ENCODE measurements at regions not wholly inside any gene's neighbourhood (a gene's known extent, or its start where the extent isn't known, plus 50 kb on each side); places are given as distances from the start of the nearest gene placed in this dataset.

DNA sequence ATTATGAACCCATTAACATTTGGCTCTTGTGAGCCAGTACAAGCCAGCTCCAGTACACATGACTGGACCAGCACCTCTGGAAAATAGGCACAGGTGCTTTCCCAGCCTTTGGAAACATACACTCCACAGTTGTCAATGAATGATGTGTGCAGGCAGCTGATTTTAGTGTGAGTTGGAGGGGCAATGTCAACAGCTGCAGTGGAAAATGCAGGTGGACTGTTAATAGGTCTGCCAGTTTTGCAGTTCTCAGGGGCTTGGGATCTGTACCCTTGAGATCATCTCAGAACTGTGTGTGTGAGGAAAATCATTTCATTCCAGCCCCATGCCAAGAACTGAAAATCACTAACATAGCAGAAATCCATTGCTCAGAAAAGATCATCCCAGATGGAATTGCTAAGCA lies 81.7 kb upstream of the CHRDL1 start:
- Histone ChIP-seq H3K4me3 (ENCODE audit: low read depth, low read length) (no peak overlapping the region), H3K36me3 (ENCODE audit: control insufficient read depth, insufficient read depth, low read length) (no peaks in the 10 kb centered on the region), H3K27me3 (replicated peaks; ENCODE audit: control insufficient read depth, insufficient read depth, low read length) (no peaks in the 10 kb centered on the region), H3K9me3 (no peaks in the 10 kb centered on the region), H3K4me1 (no peaks in the 10 kb centered on the region)
- Mint-ChIP-seq H3K4me3 (ENCODE audit: unreplicated experiment) (no peak overlapping the region), H3K36me3 (ENCODE audit: insufficient read depth, unreplicated experiment) (no peaks in the 10 kb centered on the region), H3K4me1 (ENCODE audit: low read depth, unreplicated experiment) (no peaks in the 10 kb centered on the region), H3K27ac (ENCODE audit: unreplicated experiment) (no peak overlapping the region), H3K27me3 (ENCODE audit: insufficient read depth, unreplicated experiment) (no peaks in the 10 kb centered on the region), H3K9me3 (ENCODE audit: unreplicated experiment) (no peaks in the 10 kb centered on the region)
- ChIA-PET POLR2A (no interaction called here), CTCF (no interaction called here)
- intact Hi-C loops (cut with micrococcal nuclease; ENCODE audit: unreplicated experiment), result no loop called here
- no peak for DNase-seq
- TF ChIP-seq, protein P1, sequence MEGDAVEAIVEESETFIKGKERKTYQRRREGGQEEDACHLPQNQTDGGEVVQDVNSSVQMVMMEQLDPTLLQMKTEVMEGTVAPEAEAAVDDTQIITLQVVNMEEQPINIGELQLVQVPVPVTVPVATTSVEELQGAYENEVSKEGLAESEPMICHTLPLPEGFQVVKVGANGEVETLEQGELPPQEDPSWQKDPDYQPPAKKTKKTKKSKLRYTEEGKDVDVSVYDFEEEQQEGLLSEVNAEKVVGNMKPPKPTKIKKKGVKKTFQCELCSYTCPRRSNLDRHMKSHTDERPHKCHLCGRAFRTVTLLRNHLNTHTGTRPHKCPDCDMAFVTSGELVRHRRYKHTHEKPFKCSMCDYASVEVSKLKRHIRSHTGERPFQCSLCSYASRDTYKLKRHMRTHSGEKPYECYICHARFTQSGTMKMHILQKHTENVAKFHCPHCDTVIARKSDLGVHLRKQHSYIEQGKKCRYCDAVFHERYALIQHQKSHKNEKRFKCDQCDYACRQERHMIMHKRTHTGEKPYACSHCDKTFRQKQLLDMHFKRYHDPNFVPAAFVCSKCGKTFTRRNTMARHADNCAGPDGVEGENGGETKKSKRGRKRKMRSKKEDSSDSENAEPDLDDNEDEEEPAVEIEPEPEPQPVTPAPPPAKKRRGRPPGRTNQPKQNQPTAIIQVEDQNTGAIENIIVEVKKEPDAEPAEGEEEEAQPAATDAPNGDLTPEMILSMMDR (IDR thresholded peaks at IDR 0.05; ENCODE audit: insufficient read depth in 1 of 2, low read depth in 1 of 2, low read length in 1 of 2, severe bottlenecking in 1 of 2, unreplicated experiment in 1 of 2), result no peak
- BruUV-seq (replicated peaks), result no TSS peak

DNA sequence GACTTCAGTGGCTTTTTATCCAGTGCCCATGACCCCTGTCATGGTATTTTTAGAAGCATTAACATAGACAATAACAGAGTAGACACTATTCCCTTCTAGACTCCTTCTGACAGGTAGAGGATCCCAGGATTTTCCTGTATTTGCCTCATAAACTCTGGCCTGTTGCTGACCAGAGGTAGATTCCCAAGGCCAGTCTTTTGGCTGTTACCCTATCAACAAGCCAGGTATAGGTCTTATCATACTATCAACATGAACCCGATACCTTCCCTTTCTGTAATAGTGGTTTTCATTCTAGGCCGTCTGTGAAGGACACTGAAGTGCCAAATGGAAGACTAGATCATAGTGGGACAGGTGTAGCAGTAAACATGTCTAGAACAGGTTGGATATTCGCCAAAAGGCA lies 76.2 kb upstream of the CHRDL1 start:
- Histone ChIP-seq H3K4me1 (no peaks in the 10 kb centered on the region), H3K36me3 (ENCODE audit: control insufficient read depth, insufficient read depth, low read length) (no peaks in the 10 kb centered on the region), H3K27me3 (replicated peaks; ENCODE audit: control insufficient read depth, insufficient read depth, low read length) (no peaks in the 10 kb centered on the region), H3K4me3 (ENCODE audit: low read depth, low read length) (no peak overlapping the region), H3K9me3 (no peaks in the 10 kb centered on the region)
- no peak for DNase-seq
- Mint-ChIP-seq H3K27me3 (ENCODE audit: insufficient read depth, unreplicated experiment) (no peaks in the 10 kb centered on the region), H3K36me3 (ENCODE audit: insufficient read depth, unreplicated experiment) (no peaks in the 10 kb centered on the region), H3K4me1 (ENCODE audit: low read depth, unreplicated experiment) (no peaks in the 10 kb centered on the region), H3K27ac (ENCODE audit: unreplicated experiment) (no peak overlapping the region), H3K9me3 (ENCODE audit: unreplicated experiment) (no peaks in the 10 kb centered on the region), H3K4me3 (ENCODE audit: unreplicated experiment) (no peak overlapping the region)
- TF ChIP-seq, protein P1 (IDR thresholded peaks at IDR 0.05; ENCODE audit: insufficient read depth in 1 of 2, low read depth in 1 of 2, low read length in 1 of 2, severe bottlenecking in 1 of 2, unreplicated experiment in 1 of 2), result no peak
- no TSS peak for BruUV-seq (replicated peaks)
- CTCF ChIA-PET, result no interaction called here
- POLR2A ChIA-PET, result no interaction called here
- intact Hi-C loops (cut with micrococcal nuclease; ENCODE audit: unreplicated experiment), result no loop called here

DNA sequence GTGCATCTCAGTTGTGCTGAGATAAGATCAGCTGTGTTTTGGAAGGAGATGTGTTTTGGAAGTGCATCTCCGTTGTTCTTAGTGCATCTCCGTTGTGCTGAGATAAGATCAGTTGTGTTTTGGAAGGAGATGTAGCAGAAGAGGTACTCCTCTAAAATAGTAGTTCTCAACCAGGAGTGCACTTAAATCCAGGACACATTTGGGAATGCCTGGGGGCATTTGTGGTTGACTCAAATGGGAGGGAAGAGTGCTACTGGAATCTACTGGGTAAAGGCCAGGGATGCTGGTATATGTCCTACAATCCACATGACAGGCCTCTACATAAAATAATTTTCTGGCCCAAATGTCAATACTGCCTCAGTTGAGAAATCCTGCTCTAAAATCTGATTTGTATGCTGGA lies 70.8 kb upstream of the CHRDL1 start:
- Histone ChIP-seq H3K9me3 (no peaks in the 10 kb centered on the region), H3K27me3 (replicated peaks; ENCODE audit: control insufficient read depth, insufficient read depth, low read length) (no peaks in the 10 kb centered on the region), H3K4me1 (no peaks in the 10 kb centered on the region), H3K4me3 (ENCODE audit: low read depth, low read length) (no peak overlapping the region), H3K36me3 (ENCODE audit: control insufficient read depth, insufficient read depth, low read length) (no peaks in the 10 kb centered on the region)
- BruUV-seq (replicated peaks), result no TSS peak
- no peaks in the 10 kb centered on the region for H3K36me3 Mint-ChIP-seq (ENCODE audit: insufficient read depth, unreplicated experiment)
- intact Hi-C loops (cut with micrococcal nuclease; ENCODE audit: unreplicated experiment), result no loop called here
- no peak overlapping the region for H3K4me3 Mint-ChIP-seq (ENCODE audit: unreplicated experiment)
- H3K4me1 Mint-ChIP-seq (ENCODE audit: low read depth, unreplicated experiment), result no peaks in the 10 kb centered on the region
- no peaks in the 10 kb centered on the region for H3K27me3 Mint-ChIP-seq (ENCODE audit: insufficient read depth, unreplicated experiment)
- no peak for DNase-seq
- TF ChIP-seq, protein P1 (IDR thresholded peaks at IDR 0.05; ENCODE audit: insufficient read depth in 1 of 2, low read depth in 1 of 2, low read length in 1 of 2, severe bottlenecking in 1 of 2, unreplicated experiment in 1 of 2), result no peak
- H3K27ac Mint-ChIP-seq (ENCODE audit: unreplicated experiment), result no peak overlapping the region
- ChIA-PET CTCF (no interaction called here), POLR2A (no interaction called here)
- H3K9me3 Mint-ChIP-seq (ENCODE audit: unreplicated experiment), result no peaks in the 10 kb centered on the region

All from Caco-2 (cell line).